ENCODE measurements at regions not wholly inside any gene's neighbourhood (a gene's known extent, or its start where the extent isn't known, plus 50 kb on each side); places are given as distances from the start of the nearest gene placed in this dataset.

DNA sequence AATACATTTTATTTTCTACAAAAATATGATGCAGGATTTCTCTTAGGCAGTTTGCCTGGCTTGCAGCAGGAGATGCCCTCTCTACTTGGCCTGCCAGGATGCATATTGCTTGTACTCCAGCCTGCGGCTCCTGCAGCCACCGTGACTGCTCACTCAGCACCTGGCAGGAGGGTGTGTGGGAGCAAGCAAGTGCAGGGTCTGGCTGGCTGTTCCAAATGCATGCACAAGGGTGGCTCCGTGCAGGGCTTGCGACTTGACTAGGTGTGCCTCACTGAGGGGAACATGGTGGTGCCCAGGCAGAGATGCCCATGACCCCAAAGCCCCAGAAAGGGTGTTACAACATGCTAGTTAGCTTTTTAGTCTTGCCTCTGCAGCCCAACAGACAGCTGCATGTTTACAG lies 1240.2 kb upstream of the ALCAM start:
- H3K4me3 ChIP-seq (ENCODE audit: low read depth, low read length), result no peak overlapping the region
- TF ChIP-seq, protein P1, sequence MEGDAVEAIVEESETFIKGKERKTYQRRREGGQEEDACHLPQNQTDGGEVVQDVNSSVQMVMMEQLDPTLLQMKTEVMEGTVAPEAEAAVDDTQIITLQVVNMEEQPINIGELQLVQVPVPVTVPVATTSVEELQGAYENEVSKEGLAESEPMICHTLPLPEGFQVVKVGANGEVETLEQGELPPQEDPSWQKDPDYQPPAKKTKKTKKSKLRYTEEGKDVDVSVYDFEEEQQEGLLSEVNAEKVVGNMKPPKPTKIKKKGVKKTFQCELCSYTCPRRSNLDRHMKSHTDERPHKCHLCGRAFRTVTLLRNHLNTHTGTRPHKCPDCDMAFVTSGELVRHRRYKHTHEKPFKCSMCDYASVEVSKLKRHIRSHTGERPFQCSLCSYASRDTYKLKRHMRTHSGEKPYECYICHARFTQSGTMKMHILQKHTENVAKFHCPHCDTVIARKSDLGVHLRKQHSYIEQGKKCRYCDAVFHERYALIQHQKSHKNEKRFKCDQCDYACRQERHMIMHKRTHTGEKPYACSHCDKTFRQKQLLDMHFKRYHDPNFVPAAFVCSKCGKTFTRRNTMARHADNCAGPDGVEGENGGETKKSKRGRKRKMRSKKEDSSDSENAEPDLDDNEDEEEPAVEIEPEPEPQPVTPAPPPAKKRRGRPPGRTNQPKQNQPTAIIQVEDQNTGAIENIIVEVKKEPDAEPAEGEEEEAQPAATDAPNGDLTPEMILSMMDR (IDR thresholded peaks at IDR 0.05; ENCODE audit: low read depth, low read length, missing control alignments), result no peak
- DNase-seq (ENCODE audit: low read depth), result no peak

GRCh38 chr3:104126864-104127553 lies 1239.7 kb upstream of the ALCAM start:
- no peak for DNase-seq (ENCODE audit: low read depth)
- TF ChIP-seq, protein P1 (IDR thresholded peaks at IDR 0.05; ENCODE audit: low read depth, low read length, missing control alignments), result no peak
- no peak overlapping the region for H3K4me3 ChIP-seq (ENCODE audit: low read depth, low read length)

- TF ChIP-seq, protein P1 (IDR thresholded peaks at IDR 0.05; ENCODE audit: low read depth, low read length, missing control alignments), result no peak
- no peak for DNase-seq (ENCODE audit: low read depth)
- no peak overlapping the region for H3K4me3 ChIP-seq (ENCODE audit: low read depth, low read length)
Observed at GRCh38 chr3:104127830-104128229, 1238.9 kb upstream of the ALCAM start.

DNA sequence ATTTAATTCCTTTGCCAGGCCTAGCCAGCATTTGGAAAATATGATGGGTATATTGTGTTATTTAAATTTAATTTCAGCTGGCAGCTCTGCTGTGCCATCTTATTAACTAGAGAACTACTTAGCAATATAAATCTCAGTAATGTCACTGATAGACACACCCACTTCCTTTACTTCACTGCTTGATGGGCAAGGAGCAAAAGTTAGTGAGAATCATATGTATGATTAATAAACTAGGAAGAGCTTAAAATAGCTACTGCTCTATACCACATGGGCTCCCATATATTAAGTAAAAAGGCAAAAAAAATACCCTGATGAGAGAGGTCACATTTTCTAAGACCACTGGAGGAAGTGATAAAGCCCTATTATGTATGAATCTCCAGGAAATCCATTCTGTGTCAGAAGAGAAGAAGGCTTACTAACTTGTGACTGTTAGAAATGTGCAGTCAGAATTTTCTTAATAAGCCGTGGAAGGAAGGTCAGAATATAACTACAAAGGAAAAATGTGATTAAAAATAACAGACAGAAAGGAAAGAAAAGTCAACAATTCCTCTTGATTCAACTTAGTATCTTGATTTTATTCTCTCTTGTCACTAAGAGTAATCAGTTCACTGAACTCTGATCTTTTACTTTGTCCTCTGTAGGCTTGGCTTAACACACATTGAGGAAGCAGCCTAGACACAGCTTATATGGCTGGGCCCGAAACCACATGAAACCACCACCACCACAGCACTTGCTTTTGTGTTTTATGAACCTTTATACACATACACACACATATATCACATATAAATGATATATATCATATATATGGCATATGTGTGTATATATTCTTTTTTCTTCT lies 1233.9 kb upstream of the ALCAM start:
- DNase-seq (ENCODE audit: low read depth), result no peak
- no peak overlapping the region for H3K4me3 ChIP-seq (ENCODE audit: low read depth, low read length)
- TF ChIP-seq, protein P1 (IDR thresholded peaks at IDR 0.05; ENCODE audit: low read depth, low read length, missing control alignments), result no peak

GRCh38 chr3:104133630-104134029 lies 1233.1 kb upstream of the ALCAM start:
- DNase-seq (ENCODE audit: low read depth), result no peak
- TF ChIP-seq, protein P1 (IDR thresholded peaks at IDR 0.05; ENCODE audit: low read depth, low read length, missing control alignments), result no peak
- no peak overlapping the region for H3K4me3 ChIP-seq (ENCODE audit: low read depth, low read length)

GRCh38 chr3:104137116-104137515 lies 1229.6 kb upstream of the ALCAM start:
- no peak overlapping the region for H3K4me3 ChIP-seq (ENCODE audit: low read depth, low read length)
- no peak for DNase-seq (ENCODE audit: low read depth)
- TF ChIP-seq, protein P1 (IDR thresholded peaks at IDR 0.05; ENCODE audit: low read depth, low read length, missing control alignments), result no peak

Data from GM12864 (cell line).